ENCODE measurements at regions not wholly inside any gene's neighbourhood (a gene's known extent, or its start where the extent isn't known, plus 50 kb on each side); places are given as distances from the start of the nearest gene placed in this dataset.

- Histone ChIP-seq H3K27ac (ENCODE audit: low read length) (no peak overlapping the region), H3K4me1 (ENCODE audit: low read length) (no peaks in the 10 kb centered on the region), H3K36me3 (ENCODE audit: insufficient read depth, low read length) (no peaks in the 10 kb centered on the region)
Measured at GRCh38 chr20:12411246-12411940, 493.7 kb downstream of the BTBD3 start.

GRCh38 chr20:12413116-12413515 lies 495.4 kb downstream of the BTBD3 start:
- Histone ChIP-seq H3K9me2 (replicated peaks; ENCODE audit: insufficient read depth, low read length) (no peaks in the 10 kb centered on the region), H3K4me2 (ENCODE audit: low read depth, low read length, poor library complexity, severe bottlenecking) (no peak overlapping the region), H2AFZ (ENCODE audit: low read length) (no peak overlapping the region), H3K27ac (ENCODE audit: low read length) (no peak overlapping the region), H3K9ac (ENCODE audit: low read length) (no peak overlapping the region), H3K4me1 (ENCODE audit: low read length) (no peaks in the 10 kb centered on the region), H3K27me3 (ENCODE audit: low read length) (no peaks in the 10 kb centered on the region), H4K20me1 (ENCODE audit: insufficient read depth, low read depth, low read length) (no peaks in the 10 kb centered on the region), H3K79me2 (ENCODE audit: low read length) (no peaks in the 10 kb centered on the region), H3K36me3 (ENCODE audit: insufficient read depth, low read length) (no peaks in the 10 kb centered on the region), H3K4me3 (ENCODE audit: low read length) (no peak overlapping the region), H3K9me3 (ENCODE audit: low read length) (peaks cover 32% of the 10 kb centered on the region)
- DNase-seq: no peak

More at GRCh38 chr20:12411246-12411940, 493.7 kb downstream of the BTBD3 start:
- H3K9me2 ChIP-seq (replicated peaks; ENCODE audit: insufficient read depth, low read length): no peaks in the 10 kb centered on the region
- H3K4me2 ChIP-seq (ENCODE audit: low read depth, low read length, poor library complexity, severe bottlenecking): no peak overlapping the region
- H4K20me1 ChIP-seq (ENCODE audit: insufficient read depth, low read depth, low read length): no peaks in the 10 kb centered on the region
- no peak overlapping the region for H3K4me3 ChIP-seq (ENCODE audit: low read length)
- H2AFZ ChIP-seq (ENCODE audit: low read length): no peak overlapping the region
- H3K79me2 ChIP-seq (ENCODE audit: low read length): no peaks in the 10 kb centered on the region
- no peak overlapping the region for H3K9ac ChIP-seq (ENCODE audit: low read length)
- H3K9me3 ChIP-seq (ENCODE audit: low read length): peaks cover 32% of the 10 kb centered on the region
- DNase-seq: no peak
- H3K27me3 ChIP-seq (ENCODE audit: low read length): no peaks in the 10 kb centered on the region

- H3K27ac ChIP-seq (ENCODE audit: low read length): no peak overlapping the region
- H3K79me2 ChIP-seq (ENCODE audit: low read length): no peaks in the 10 kb centered on the region
- no peaks in the 10 kb centered on the region for H3K4me1 ChIP-seq (ENCODE audit: low read length)
- no peaks in the 10 kb centered on the region for H4K20me1 ChIP-seq (ENCODE audit: insufficient read depth, low read depth, low read length)
- no peak overlapping the region for H3K4me3 ChIP-seq (ENCODE audit: low read length)
- no peaks in the 10 kb centered on the region for H3K9me2 ChIP-seq (replicated peaks; ENCODE audit: insufficient read depth, low read length)
- H3K4me2 ChIP-seq (ENCODE audit: low read depth, low read length, poor library complexity, severe bottlenecking): no peak overlapping the region
- DNase-seq: no peak
- no peaks in the 10 kb centered on the region for H3K27me3 ChIP-seq (ENCODE audit: low read length)
- no peaks in the 10 kb centered on the region for H3K36me3 ChIP-seq (ENCODE audit: insufficient read depth, low read length)
- H3K9ac ChIP-seq (ENCODE audit: low read length): no peak overlapping the region
- no peak overlapping the region for H2AFZ ChIP-seq (ENCODE audit: low read length)
- peaks cover 29% of the 10 kb centered on the region for H3K9me3 ChIP-seq (ENCODE audit: low read length)
Measured at GRCh38 chr20:12414446-12415274, 497.0 kb downstream of the BTBD3 start.

- no peak for DNase-seq
- Histone ChIP-seq H4K20me1 (ENCODE audit: insufficient read depth, low read depth, low read length) (no peaks in the 10 kb centered on the region), H2AFZ (ENCODE audit: low read length) (no peak overlapping the region)
Measured at GRCh38 chr20:12416281-12416680, 498.6 kb downstream of the BTBD3 start.

GRCh38 chr20:12433724-12434123 lies 516.0 kb downstream of the BTBD3 start:
- no peak overlapping the region for H2AFZ ChIP-seq (ENCODE audit: low read length)
- H3K9ac ChIP-seq (ENCODE audit: low read length): no peak overlapping the region
- H3K79me2 ChIP-seq (ENCODE audit: low read length): no peaks in the 10 kb centered on the region
- H3K4me3 ChIP-seq (ENCODE audit: low read length): no peak overlapping the region
- no peak overlapping the region for H3K27ac ChIP-seq (ENCODE audit: low read length)
- no peaks in the 10 kb centered on the region for H4K20me1 ChIP-seq (ENCODE audit: insufficient read depth, low read depth, low read length)
- no peak for DNase-seq
- H3K9me3 ChIP-seq (ENCODE audit: low read length): peaks cover 9% of the 10 kb centered on the region
- no peak overlapping the region for H3K4me2 ChIP-seq (ENCODE audit: low read depth, low read length, poor library complexity, severe bottlenecking)
- H3K9me2 ChIP-seq (replicated peaks; ENCODE audit: insufficient read depth, low read length): no peaks in the 10 kb centered on the region
- no peaks in the 10 kb centered on the region for H3K27me3 ChIP-seq (ENCODE audit: low read length)
- no peaks in the 10 kb centered on the region for H3K4me1 ChIP-seq (ENCODE audit: low read length)
- H3K36me3 ChIP-seq (ENCODE audit: insufficient read depth, low read length): no peaks in the 10 kb centered on the region

More at GRCh38 chr20:12416281-12416680, 498.6 kb downstream of the BTBD3 start:
- no peaks in the 10 kb centered on the region for H3K79me2 ChIP-seq (ENCODE audit: low read length)
- H3K9me2 ChIP-seq (replicated peaks; ENCODE audit: insufficient read depth, low read length): no peaks in the 10 kb centered on the region
- no peak overlapping the region for H3K27ac ChIP-seq (ENCODE audit: low read length)
- H3K4me3 ChIP-seq (ENCODE audit: low read length): no peak overlapping the region
- peaks cover 22% of the 10 kb centered on the region for H3K9me3 ChIP-seq (ENCODE audit: low read length)
- no peaks in the 10 kb centered on the region for H3K4me1 ChIP-seq (ENCODE audit: low read length)
- H3K36me3 ChIP-seq (ENCODE audit: insufficient read depth, low read length): no peaks in the 10 kb centered on the region
- H3K4me2 ChIP-seq (ENCODE audit: low read depth, low read length, poor library complexity, severe bottlenecking): no peak overlapping the region
- no peak overlapping the region for H3K9ac ChIP-seq (ENCODE audit: low read length)
- no peaks in the 10 kb centered on the region for H3K27me3 ChIP-seq (ENCODE audit: low read length)

- peaks cover 9% of the 10 kb centered on the region for H3K9me3 ChIP-seq (ENCODE audit: low read length)
- H3K27me3 ChIP-seq (ENCODE audit: low read length): no peaks in the 10 kb centered on the region
- H3K9me2 ChIP-seq (replicated peaks; ENCODE audit: insufficient read depth, low read length): no peaks in the 10 kb centered on the region
- no peak overlapping the region for H2AFZ ChIP-seq (ENCODE audit: low read length)
- H3K4me2 ChIP-seq (ENCODE audit: low read depth, low read length, poor library complexity, severe bottlenecking): no peak overlapping the region
- no peak overlapping the region for H3K4me3 ChIP-seq (ENCODE audit: low read length)
- no peak overlapping the region for H3K27ac ChIP-seq (ENCODE audit: low read length)
- no peaks in the 10 kb centered on the region for H3K79me2 ChIP-seq (ENCODE audit: low read length)
- H3K9ac ChIP-seq (ENCODE audit: low read length): no peak overlapping the region
- no peaks in the 10 kb centered on the region for H3K36me3 ChIP-seq (ENCODE audit: insufficient read depth, low read length)
- no peaks in the 10 kb centered on the region for H4K20me1 ChIP-seq (ENCODE audit: insufficient read depth, low read depth, low read length)
- H3K4me1 ChIP-seq (ENCODE audit: low read length): no peaks in the 10 kb centered on the region
- DNase-seq: no peak
Measured at GRCh38 chr20:12434672-12435071, 517.0 kb downstream of the BTBD3 start.

- no peak overlapping the region for H3K4me3 ChIP-seq (ENCODE audit: low read length)
- DNase-seq: no peak
- peaks cover 9% of the 10 kb centered on the region for H3K9me3 ChIP-seq (ENCODE audit: low read length)
- H3K4me1 ChIP-seq (ENCODE audit: low read length): no peaks in the 10 kb centered on the region
- no peak overlapping the region for H2AFZ ChIP-seq (ENCODE audit: low read length)
- H3K36me3 ChIP-seq (ENCODE audit: insufficient read depth, low read length): no peaks in the 10 kb centered on the region
- H3K9me2 ChIP-seq (replicated peaks; ENCODE audit: insufficient read depth, low read length): no peaks in the 10 kb centered on the region
- H3K4me2 ChIP-seq (ENCODE audit: low read depth, low read length, poor library complexity, severe bottlenecking): no peak overlapping the region
- H3K27me3 ChIP-seq (ENCODE audit: low read length): no peaks in the 10 kb centered on the region
- H3K9ac ChIP-seq (ENCODE audit: low read length): no peak overlapping the region
- H3K27ac ChIP-seq (ENCODE audit: low read length): no peak overlapping the region
- H4K20me1 ChIP-seq (ENCODE audit: insufficient read depth, low read depth, low read length): no peaks in the 10 kb centered on the region
- no peaks in the 10 kb centered on the region for H3K79me2 ChIP-seq (ENCODE audit: low read length)
Measured at GRCh38 chr20:12435268-12435667, 517.6 kb downstream of the BTBD3 start.

GRCh38 chr20:12453711-12454110 lies 536.0 kb downstream of the BTBD3 start:
- Histone ChIP-seq H3K9me2 (replicated peaks; ENCODE audit: insufficient read depth, low read length) (no peaks in the 10 kb centered on the region), H3K9me3 (ENCODE audit: low read length) (peaks cover 11% of the 10 kb centered on the region), H3K27ac (ENCODE audit: low read length) (no peak overlapping the region), H3K4me2 (ENCODE audit: low read depth, low read length, poor library complexity, severe bottlenecking) (no peak overlapping the region), H3K4me3 (ENCODE audit: low read length) (no peak overlapping the region), H4K20me1 (ENCODE audit: insufficient read depth, low read depth, low read length) (no peaks in the 10 kb centered on the region), H3K36me3 (ENCODE audit: insufficient read depth, low read length) (no peaks in the 10 kb centered on the region), H3K27me3 (ENCODE audit: low read length) (no peaks in the 10 kb centered on the region), H2AFZ (ENCODE audit: low read length) (no peak overlapping the region), H3K9ac (ENCODE audit: low read length) (no peak overlapping the region), H3K79me2 (ENCODE audit: low read length) (no peaks in the 10 kb centered on the region), H3K4me1 (ENCODE audit: low read length) (no peaks in the 10 kb centered on the region)
- DNase-seq: no peak
